ENCODE measurements at regions not wholly inside any gene's neighbourhood (a gene's known extent, or its start where the extent isn't known, plus 50 kb on each side); places are given as distances from the start of the nearest gene placed in this dataset.

DNA sequence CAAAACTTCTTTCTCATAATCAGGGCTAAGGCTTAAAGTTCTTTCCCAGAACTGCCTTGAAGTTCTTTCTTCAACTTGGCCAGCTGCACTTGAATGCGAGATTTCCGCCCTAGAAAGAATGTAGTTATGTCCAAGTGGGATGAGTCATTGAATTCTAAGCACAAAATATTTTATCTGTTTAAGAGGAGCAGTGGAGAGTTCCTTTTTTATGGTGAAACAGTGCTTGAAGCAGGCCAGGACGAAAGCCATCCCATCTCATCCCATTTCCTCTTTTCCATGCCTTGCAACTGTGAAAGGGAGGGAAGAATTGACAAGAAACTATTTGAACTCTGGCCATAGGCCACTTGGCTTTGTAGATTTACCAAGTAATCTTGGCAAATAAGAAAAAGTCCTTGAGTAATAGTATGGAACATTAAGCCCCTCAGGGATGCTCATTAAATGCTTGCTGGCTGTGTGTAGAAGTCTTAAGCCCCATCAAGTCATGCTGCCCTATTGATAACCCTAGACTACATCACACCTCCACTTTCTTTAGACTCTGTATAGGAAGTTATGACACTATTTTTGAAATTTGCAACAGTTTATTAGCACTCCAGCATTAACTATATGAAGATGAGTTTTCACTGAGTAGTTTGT, 174.5 kb downstream of the KCTD12 start:
- peak; percentile 86 for DNase-seq (ENCODE audit: low read depth)

DNA sequence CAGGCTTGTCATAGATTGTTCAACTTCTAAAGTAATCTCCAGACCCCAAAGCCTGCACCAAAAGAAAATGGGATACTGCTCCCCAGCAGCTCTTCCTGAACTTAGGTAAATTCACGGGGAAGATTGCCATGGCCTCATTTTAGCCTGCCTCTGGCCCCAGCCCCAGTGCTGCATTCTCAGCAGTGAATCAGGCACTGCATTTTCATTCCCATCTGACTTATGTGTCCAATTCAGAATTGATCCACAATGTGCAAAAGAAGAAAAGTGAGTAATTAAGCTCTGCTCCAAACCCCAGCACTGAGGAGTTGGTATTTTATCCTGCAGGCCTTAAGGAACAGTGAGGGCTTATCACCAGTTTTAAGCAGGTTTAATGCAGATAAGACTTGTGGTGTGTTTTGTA, 176.4 kb downstream of the KCTD12 start:
- DNase-seq (ENCODE audit: low read depth) = peak; percentile 10

DNA sequence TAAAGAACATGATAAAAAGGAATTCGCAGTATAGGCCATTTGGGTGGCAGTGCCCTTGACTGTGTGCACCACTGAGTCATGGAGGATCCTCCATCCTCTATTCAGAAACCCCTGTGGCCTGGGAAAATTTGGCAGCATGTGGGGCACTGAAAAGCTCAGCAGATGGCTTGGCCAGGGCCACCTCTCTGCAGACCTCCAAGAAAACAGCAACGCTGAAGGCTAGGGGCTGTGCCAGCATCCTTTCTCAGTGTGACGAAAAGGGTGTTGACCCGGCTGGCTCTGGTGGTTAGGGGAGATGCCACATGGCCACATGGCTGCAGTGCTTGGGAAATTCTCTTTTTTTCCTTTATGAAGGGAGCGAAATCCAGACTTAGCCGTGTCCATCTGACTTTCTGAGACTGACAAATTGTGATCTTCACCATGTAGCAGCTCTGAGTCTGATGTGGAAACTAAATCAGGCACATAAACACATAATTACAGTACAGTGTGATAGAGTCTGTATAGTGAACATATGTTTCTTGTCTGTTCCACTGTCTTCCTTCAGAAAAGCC, 178.0 kb downstream of the KCTD12 start:
- DNase-seq (ENCODE audit: low read depth) = no peak

- peak; percentile 77 for DNase-seq (ENCODE audit: low read depth)
These were observed 178.8 kb downstream of the KCTD12 start for GRCh38 chr13:76707360-76707759.

GRCh38 chr13:76703621-76704288, 182.4 kb downstream of the KCTD12 start:
- peak; percentile 58 for DNase-seq (ENCODE audit: low read depth)

DNA sequence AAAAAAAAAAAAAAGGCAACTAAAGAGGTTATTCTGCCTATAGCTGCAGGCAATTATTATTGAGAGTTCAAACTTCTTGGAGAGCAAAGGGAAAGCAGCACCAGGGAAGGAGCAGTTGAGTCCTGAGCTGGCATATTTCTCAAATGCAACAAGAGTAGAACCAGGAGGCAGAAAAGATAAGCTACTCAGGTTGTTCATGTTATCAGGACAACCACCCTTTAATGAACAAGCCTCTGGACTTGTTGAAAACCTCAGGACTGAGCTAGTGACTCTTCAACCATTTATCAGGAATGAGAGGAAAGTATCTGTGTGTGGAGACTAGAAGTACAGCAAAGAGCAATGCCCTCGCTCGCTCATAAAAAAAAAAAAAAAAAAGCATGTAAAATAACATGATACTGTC, 183.0 kb downstream of the KCTD12 start:
- no peak for DNase-seq (ENCODE audit: low read depth)

DNA sequence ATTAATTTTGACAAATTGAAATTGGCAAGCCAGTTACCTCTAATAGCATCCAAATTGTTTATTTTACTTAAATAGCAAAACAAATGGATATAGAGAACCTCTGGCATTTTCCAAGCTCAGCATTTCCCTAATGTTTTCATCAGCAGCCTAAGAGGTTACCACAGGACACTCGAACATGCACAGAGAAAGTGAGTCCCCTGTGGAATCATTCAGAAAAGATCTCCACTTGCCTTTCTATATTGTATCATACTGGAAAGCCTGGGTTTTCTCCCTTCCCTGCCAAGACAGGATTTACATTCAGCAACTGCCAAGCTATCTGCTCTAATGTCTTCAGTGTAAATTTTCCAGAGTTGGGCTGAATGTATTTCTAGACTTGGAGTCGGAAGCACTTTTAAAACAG, 188.9 kb downstream of the KCTD12 start:
- DNase-seq (ENCODE audit: low read depth) = no peak

DNA sequence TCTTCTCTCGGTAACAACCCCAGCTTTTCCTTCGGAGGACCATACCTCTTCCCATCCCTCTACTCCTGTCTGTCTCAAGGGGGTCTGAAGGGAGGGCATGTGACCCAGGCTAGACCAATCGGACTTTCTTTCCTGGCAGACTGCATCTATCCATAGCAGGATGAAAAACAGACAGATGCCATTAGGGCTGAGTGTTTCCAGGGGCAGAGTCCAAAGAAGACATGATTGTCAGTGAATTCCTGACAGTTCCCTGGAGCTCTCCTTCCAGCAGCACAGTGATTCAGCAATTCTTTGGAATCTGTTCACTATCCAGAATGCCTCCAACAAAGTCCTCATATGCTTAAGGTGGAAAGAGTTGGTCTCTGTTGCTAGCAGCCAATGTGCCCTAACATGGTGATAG, 189.8 kb downstream of the KCTD12 start:
- no peak for DNase-seq (ENCODE audit: low read depth)

- DNase-seq (ENCODE audit: low read depth) = peak; percentile 58
These were observed 193.1 kb downstream of the KCTD12 start for GRCh38 chr13:76693086-76693485.

GRCh38 chr13:76692346-76692745, 193.9 kb downstream of the KCTD12 start:
- peak; percentile 31 for DNase-seq (ENCODE audit: low read depth)

DNA sequence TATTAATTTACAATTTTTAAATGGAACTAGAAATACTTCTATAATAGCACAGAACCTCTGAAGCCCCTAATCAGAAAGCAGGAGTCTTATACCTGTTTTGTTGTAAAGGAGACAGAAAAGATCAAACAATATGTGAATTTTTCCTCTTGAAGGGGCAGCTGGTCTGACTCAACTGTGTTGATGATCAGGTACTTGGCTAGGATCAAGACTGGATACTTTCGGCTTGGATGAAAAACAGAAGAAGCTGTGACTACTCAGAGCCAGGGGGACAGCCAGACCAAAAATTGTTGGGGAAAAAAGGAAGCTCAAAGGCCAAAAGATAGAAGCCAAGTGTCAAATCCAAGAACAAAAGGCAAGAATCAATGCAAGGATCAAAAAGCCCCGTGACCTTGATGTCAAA, 195.6 kb downstream of the KCTD12 start:
- DNase-seq (ENCODE audit: low read depth) = no peak

DNA sequence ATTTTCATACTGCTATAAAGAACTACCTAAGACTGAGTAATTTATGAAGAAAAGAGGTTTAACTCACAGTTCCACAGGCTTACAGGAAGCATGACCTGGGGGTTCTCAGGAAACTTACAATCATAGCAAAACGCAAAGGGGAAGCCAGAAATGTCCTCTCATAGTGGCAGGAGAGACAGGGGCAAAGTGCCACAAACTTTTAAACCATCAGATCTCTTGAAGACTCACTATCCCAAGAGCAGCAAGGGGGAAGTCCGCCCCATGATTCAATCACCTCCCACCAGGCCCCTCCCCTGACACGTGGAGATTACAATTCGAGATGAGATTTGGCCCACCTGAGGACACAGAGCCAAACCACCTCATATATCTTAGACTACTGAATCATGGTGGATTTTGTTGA, 198.7 kb downstream of the KCTD12 start:
- DNase-seq (ENCODE audit: low read depth) = no peak

DNA sequence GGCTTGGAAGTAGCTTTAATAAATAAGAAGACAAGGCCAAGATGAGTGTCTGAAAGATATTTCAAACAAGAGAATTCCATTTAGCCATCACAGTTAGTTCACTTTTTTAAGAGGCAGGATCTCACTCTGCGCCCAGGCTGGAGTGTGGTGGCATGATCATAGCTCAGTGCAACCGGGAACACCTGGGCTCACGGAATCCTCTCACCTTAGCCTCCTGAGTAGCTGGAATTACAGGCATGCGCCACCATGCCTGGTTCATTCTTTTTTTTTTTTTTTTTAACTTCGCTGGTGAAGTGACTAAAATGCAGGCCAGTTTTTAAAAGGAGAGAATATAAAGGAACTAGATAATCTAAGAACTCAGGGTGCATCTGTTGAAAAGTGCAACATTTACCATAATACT, 200.3 kb downstream of the KCTD12 start:
- no peak for DNase-seq (ENCODE audit: low read depth)

DNA sequence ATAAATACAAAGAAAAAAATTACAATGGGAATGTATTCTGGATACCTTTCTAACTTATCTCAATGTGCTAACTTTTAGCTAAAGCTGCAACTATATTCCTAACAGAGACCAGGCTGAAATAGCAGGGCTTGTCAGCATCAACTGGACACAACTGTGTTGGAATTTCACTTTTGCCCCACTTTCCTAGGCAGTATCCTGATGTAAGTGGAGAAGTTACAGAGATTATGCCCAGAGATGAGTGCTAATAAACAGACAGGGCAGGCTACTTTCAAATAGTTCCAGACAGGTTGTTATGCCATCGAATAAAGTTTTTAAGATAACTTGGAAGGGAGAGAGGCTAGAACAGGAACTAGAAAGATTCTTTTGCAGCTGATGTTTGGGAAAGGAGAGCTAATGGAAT, 201.9 kb downstream of the KCTD12 start:
- DNase-seq (ENCODE audit: low read depth) = no peak

GRCh38 chr13:76683854-76684253, 202.4 kb downstream of the KCTD12 start:
- DNase-seq (ENCODE audit: low read depth) = no peak

DNA sequence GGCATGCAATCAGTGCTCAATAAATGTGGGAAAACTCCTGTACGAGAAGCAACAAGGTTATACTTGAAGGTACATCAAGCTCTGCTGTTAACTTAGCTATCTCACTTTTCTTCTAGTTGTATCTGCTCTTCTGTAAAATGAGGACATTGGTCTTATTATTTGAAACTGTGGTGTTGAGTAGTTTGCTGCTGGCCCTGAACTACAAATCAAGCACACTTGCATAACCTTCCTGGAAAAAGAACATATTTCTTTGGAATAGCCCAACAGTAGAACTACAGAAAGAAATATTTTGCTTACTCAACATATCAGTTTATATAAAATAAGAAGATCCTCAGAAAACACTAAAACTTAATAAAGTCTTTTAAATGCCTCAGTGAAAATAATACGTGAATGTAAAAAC, 203.0 kb downstream of the KCTD12 start:
- DNase-seq (ENCODE audit: low read depth) = no peak

GRCh38 chr13:76680112-76680511, 206.1 kb downstream of the KCTD12 start:
- no peak for DNase-seq (ENCODE audit: low read depth)

DNA sequence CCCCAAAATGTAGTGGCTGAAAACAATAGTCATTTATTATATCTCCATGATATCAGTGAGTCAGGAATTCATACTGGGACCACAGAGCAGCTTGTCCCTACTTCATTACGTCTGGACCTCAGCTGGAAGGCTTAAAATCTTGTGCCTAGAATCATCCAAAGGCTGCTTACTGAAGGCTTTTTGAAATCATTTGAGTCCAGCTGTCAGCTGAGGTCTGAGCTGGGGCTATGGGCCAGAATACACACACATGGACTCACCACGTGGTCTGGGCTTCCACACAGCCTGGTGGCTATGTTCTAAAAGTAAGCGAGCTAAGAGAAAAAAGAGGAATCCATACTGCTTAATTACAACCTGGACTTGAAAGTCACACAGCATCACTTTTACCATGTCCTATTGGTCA, 209.2 kb downstream of the KCTD12 start:
- DNase-seq (ENCODE audit: low read depth) = no peak

DNA sequence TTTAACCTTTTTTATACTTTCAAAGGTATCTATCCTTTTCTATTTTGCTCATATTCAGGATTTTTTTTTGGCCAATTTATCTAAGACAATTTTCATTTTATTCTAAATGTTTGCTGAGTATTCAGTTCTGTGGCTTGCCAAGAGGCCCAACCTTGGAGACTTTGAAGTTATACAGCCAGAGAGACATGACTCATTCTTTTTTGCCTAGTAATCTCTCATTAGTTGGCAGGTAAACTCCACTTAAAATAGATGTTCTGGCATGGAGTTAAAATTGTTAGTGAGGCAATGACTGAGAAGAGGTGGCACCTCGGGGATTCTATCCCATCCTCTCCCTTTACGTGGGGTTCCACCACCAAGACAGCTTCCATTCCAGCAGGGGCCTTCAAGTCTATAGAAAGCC, 213.8 kb downstream of the KCTD12 start:
- DNase-seq (ENCODE audit: low read depth) = peak; percentile 17

DNA sequence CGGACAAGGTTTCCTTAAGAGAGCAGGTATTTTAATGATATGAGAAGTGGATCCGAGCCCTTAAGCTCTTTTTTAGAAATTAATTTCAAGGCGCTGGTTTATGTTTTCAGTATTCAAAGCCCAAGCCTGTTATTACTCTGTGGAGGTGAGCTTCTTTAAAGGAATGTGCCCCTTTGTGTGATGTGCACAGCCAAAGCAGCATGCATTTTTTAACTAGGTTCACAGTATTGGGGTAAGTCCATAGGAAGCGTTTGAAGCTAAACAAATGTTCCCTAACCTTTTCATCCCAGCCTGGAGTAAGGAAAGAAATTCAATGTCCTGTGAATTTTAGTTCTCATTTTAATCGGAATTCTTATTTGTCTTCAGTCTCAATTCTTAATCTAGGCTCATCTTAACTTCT, 217.5 kb downstream of the KCTD12 start:
- DNase-seq (ENCODE audit: low read depth) = no peak

GRCh38 chr13:76668141-76668540, 218.1 kb downstream of the KCTD12 start:
- no peak for DNase-seq (ENCODE audit: low read depth)

DNA sequence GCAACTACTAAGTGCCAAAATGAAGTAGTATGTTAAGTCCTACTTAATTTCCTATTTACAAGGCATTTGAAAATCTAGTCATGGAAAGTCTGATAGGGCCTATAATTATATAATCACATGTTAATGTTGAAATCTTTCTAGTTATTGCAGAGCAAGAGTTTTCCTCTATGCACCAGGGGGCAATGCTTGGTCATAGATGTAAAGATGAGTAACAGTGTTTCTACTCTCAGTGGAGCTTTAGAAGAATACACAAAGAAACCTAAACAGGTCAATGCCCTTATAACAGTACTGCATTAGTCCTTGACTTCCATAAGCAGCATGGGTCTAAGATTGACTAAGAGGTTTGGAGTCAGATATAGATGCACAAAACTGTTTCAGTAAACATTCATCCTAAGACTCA, 218.7 kb downstream of the KCTD12 start:
- DNase-seq (ENCODE audit: low read depth) = peak; percentile 71

DNA sequence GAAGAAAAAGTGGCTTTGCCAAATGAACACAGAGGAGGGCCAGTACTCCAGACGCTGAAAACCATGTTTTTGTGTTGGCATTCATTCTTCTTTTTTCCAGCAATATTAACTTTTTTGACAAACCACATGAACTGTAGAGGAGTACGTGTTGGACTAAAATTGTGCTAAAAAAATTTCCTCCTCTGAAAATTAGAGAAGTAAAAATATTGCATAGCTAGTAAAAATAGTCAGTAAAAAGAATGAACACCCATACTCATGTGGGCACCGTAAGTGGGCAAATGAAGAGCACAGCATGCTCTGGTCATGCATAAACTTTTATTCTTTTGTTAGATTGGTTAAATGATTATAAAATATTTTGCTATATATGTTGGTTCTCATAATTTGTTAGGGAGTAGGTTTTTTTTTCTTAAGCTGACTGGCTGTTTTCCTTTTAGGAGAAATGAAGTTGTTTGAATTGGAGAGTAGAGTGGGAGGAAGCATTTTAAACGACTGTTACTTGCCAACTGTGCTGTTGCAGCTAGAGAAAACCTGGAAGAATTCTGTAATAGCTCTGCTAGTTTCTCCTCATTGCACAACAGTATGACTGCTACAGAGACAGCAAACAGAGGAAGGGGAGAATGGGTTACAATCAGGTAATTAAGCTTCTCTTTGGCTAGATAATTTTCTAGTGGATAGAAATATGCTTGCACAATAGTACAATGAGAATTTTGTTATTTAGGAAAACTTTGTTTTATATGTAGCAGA, 222.4 kb downstream of the KCTD12 start:
- no peak for DNase-seq (ENCODE audit: low read depth)

Data from ELR (cell line).